ENCODE measurements at regions not wholly inside any gene's neighbourhood (a gene's known extent, or its start where the extent isn't known, plus 50 kb on each side); places are given as distances from the start of the nearest gene placed in this dataset.

DNA sequence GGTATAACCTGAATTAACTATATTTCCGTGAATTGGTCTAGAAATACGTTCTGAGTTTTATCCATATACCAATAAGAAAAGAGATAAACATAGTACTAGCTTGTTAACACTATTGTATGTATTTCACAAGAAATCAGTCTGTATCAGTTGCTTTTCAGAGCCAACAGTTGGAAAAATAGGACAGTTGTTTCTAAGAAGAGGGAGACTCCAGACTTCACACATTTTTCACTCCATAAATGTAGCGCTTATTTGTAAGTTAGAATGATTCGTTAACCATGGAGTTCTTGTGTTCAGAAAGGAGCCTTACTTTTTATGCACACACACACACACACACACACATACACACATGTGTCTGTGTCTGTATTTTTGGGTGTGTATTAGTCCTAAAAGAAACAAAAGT lies 376.7 kb upstream of the SMIM31 start:
- Histone ChIP-seq H3K4ac (replicated peaks; ENCODE audit: insufficient read length, low read depth, low read length) (no peak overlapping the region), H4K91ac (replicated peaks; ENCODE audit: insufficient read length, low read length) (no peak overlapping the region), H3K27me3 (replicated peaks in 1 of 4; ENCODE audit: control insufficient read depth in 3 of 4, extremely low read depth in 1 of 4, insufficient read depth in 3 of 4, low read length in 3 of 4) (peaks cover 0 to 6% (median 3%) of the 10 kb centered on the region in 4 experiments; a peak in 3 of 7 replicates), H2BK15ac (ENCODE audit: low read length) (no peak overlapping the region), H4K8ac (ENCODE audit: extremely low read depth, insufficient read depth, low read length) (no peak overlapping the region), H3K9ac (replicated peaks in 1 of 4; ENCODE audit: extremely low read depth in 1 of 4, low read depth in 3 of 4, low read length in 3 of 4) (no peak overlapping the region), H3K27ac (ENCODE audit: low read depth, low read length) (no peak overlapping the region), H3K14ac (ENCODE audit: insufficient read length) (no peak overlapping the region), H3K4me2 (ENCODE audit: insufficient read depth in 1 of 2, low read depth in 2 of 2, low read length in 2 of 2) (no peak overlapping the region), H3K23ac (ENCODE audit: insufficient read length) (no peak overlapping the region), H3K56ac (replicated peaks; ENCODE audit: insufficient read length, low read depth, low read length) (no peak overlapping the region), H3K36me3 (ENCODE audit: control insufficient read depth in 2 of 4, insufficient read depth in 4 of 4, low read length in 3 of 4) (no peaks in the 10 kb centered on the region), H3K4me1 (replicated peaks in 1 of 4; ENCODE audit: control insufficient read depth in 3 of 4, insufficient read depth in 4 of 4, low read length in 3 of 4) (no peaks in the 10 kb centered on the region), H3K23me2 (ENCODE audit: low read depth, low read length) (no peaks in the 10 kb centered on the region), H4K20me1 (replicated peaks in 1 of 2; ENCODE audit: control insufficient read depth in 1 of 2, insufficient read depth in 2 of 2, low read length in 2 of 2) (no peaks in the 10 kb centered on the region), H2AK5ac (ENCODE audit: low read depth, low read length) (no peak overlapping the region), H3K79me2 (ENCODE audit: control insufficient read depth in 1 of 2, insufficient read depth in 2 of 2, low read length in 2 of 2) (no peaks in the 10 kb centered on the region), H2BK12ac (ENCODE audit: low read depth, low read length) (no peak overlapping the region), H4K5ac (ENCODE audit: insufficient read length, low read depth, low read length) (no peak overlapping the region), H2AFZ (ENCODE audit: low read length) (no peak overlapping the region), H3K18ac (ENCODE audit: extremely low read depth, low read length) (no peak overlapping the region), H2BK5ac (ENCODE audit: low read depth, low read length) (no peak overlapping the region), H3K79me1 (ENCODE audit: low read depth, low read length) (no peaks in the 10 kb centered on the region), H3K9me3 (ENCODE audit: insufficient read depth in 2 of 2, low read depth in 1 of 2, low read length in 1 of 2) (no peaks in the 10 kb centered on the region), H2BK120ac (replicated peaks; ENCODE audit: low read depth, low read length) (no peak overlapping the region), H3K4me3 (ENCODE audit: extremely low read depth in 1 of 4, insufficient read depth in 2 of 4, low read depth in 3 of 4, low read length in 4 of 4) (no peak overlapping the region), H2BK20ac (ENCODE audit: low read length) (no peak overlapping the region)
- FAIRE-seq: no peak
- ChIA-PET POLR2A (ENCODE audit: partially characterized antibody) (no interaction called here), CTCF (ENCODE audit: partially characterized antibody) (interaction anchor here (1.1 kb wide), 1 partner anchor 364 kb away, joined by 4 read pairs; no protein-coding TSS in a partner anchor)
- WGBS, 2 experiments (ENCODE audit: extremely low coverage in 1 of 2, insufficient coverage in 1 of 2, insufficient read length in 1 of 2, insufficient replicate concordance in 2 of 2, low coverage in 1 of 2, low lambda C conversion rate in 2 of 2, missing lambda C conversion rate in 1 of 2): 89% methylated on average over 4 of the region's 4 CpGs; no CpG with 5 or more reads in 1 of the 2 experiments
- no peak for DNase-seq (ENCODE audit: low read depth in 1 of 2, low spot score in 2 of 2)
- TF ChIP-seq, protein P1, sequence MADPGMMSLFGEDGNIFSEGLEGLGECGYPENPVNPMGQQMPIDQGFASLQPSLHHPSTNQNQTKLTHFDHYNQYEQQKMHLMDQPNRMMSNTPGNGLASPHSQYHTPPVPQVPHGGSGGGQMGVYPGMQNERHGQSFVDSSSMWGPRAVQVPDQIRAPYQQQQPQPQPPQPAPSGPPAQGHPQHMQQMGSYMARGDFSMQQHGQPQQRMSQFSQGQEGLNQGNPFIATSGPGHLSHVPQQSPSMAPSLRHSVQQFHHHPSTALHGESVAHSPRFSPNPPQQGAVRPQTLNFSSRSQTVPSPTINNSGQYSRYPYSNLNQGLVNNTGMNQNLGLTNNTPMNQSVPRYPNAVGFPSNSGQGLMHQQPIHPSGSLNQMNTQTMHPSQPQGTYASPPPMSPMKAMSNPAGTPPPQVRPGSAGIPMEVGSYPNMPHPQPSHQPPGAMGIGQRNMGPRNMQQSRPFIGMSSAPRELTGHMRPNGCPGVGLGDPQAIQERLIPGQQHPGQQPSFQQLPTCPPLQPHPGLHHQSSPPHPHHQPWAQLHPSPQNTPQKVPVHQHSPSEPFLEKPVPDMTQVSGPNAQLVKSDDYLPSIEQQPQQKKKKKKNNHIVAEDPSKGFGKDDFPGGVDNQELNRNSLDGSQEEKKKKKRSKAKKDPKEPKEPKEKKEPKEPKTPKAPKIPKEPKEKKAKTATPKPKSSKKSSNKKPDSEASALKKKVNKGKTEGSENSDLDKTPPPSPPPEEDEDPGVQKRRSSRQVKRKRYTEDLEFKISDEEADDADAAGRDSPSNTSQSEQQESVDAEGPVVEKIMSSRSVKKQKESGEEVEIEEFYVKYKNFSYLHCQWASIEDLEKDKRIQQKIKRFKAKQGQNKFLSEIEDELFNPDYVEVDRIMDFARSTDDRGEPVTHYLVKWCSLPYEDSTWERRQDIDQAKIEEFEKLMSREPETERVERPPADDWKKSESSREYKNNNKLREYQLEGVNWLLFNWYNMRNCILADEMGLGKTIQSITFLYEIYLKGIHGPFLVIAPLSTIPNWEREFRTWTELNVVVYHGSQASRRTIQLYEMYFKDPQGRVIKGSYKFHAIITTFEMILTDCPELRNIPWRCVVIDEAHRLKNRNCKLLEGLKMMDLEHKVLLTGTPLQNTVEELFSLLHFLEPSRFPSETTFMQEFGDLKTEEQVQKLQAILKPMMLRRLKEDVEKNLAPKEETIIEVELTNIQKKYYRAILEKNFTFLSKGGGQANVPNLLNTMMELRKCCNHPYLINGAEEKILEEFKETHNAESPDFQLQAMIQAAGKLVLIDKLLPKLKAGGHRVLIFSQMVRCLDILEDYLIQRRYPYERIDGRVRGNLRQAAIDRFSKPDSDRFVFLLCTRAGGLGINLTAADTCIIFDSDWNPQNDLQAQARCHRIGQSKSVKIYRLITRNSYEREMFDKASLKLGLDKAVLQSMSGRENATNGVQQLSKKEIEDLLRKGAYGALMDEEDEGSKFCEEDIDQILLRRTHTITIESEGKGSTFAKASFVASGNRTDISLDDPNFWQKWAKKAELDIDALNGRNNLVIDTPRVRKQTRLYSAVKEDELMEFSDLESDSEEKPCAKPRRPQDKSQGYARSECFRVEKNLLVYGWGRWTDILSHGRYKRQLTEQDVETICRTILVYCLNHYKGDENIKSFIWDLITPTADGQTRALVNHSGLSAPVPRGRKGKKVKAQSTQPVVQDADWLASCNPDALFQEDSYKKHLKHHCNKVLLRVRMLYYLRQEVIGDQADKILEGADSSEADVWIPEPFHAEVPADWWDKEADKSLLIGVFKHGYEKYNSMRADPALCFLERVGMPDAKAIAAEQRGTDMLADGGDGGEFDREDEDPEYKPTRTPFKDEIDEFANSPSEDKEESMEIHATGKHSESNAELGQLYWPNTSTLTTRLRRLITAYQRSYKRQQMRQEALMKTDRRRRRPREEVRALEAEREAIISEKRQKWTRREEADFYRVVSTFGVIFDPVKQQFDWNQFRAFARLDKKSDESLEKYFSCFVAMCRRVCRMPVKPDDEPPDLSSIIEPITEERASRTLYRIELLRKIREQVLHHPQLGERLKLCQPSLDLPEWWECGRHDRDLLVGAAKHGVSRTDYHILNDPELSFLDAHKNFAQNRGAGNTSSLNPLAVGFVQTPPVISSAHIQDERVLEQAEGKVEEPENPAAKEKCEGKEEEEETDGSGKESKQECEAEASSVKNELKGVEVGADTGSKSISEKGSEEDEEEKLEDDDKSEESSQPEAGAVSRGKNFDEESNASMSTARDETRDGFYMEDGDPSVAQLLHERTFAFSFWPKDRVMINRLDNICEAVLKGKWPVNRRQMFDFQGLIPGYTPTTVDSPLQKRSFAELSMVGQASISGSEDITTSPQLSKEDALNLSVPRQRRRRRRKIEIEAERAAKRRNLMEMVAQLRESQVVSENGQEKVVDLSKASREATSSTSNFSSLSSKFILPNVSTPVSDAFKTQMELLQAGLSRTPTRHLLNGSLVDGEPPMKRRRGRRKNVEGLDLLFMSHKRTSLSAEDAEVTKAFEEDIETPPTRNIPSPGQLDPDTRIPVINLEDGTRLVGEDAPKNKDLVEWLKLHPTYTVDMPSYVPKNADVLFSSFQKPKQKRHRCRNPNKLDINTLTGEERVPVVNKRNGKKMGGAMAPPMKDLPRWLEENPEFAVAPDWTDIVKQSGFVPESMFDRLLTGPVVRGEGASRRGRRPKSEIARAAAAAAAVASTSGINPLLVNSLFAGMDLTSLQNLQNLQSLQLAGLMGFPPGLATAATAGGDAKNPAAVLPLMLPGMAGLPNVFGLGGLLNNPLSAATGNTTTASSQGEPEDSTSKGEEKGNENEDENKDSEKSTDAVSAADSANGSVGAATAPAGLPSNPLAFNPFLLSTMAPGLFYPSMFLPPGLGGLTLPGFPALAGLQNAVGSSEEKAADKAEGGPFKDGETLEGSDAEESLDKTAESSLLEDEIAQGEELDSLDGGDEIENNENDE (IDR thresholded peaks at IDR 0.05; ENCODE audit: insufficient replicate concordance, low read length): no peak

Measured in H1 (cell line).